WI38 (cell line): ENCODE measurements at regions not wholly inside any gene's neighbourhood (a gene's known extent, or its start where the extent isn't known, plus 50 kb on each side); places are given as distances from the start of the nearest gene placed in this dataset.

Experiments used
- H3K4me3 ChIP-seq: 2 replicates; pipeline ENCODE4 v1.5.1; 2011; ENCODE audit warnings: low read depth, mild to moderate bottlenecking, control low read depth, low read length
- CTCF ChIP-seq: IDR thresholded peaks from 2 replicates; pipeline ENCODE4 v1.5.1; 2012; ENCODE audit warnings: low read depth, mild to moderate bottlenecking, control low read depth, low read length

DNA sequence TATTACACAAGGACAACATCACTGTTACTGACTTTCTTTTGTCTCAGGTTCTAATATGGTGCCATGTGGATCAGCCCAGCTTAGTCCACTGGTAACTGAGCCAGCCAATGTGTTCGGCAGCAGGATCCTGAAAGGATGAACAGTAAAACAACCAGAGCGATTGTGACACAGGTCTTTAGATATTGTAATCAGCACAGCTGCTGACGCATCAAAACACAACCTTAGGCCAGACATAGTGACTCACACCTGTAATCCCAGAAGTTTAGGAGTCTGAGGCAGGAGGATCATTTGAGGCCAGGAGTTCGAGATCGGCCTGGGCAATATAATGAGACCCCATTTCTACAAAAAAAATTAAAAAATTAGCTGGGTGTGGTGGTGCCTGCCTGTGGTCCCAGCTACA, 183.4 kb upstream of the CDH20 start:
- H3K4me3 ChIP-seq, result no peak overlapping the region
- no peak for TF ChIP-seq CTCF

GRCh38 chr18:61153571-61153970, 179.7 kb upstream of the CDH20 start:
- H3K4me3 ChIP-seq, result no peak overlapping the region
- TF ChIP-seq CTCF, result no peak

- no peak overlapping the region for H3K4me3 ChIP-seq
- TF ChIP-seq CTCF, result no peak
Observed at GRCh38 chr18:61154866-61155265, 178.4 kb upstream of the CDH20 start.

DNA sequence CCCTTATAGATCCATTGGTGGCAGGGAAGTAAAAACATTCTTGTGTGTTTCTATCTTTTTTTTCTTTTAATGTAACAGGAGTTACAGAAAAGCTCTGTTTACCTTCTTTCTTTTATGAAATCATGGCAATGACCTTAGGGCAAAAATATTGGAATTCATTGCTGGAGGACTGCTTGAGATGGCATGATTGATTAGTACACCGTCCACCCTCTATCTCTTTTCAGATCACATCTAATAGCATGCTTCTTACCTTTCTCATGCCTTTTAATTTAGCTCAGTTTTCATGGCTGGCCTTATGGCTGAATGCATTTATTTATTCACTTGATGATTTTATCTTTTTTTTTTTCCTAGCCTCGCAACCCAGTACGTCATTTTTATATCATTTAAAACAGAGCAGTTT, 177.6 kb upstream of the CDH20 start:
- no peak for TF ChIP-seq CTCF
- H3K4me3 ChIP-seq, result no peak overlapping the region

- TF ChIP-seq CTCF, result no peak
- H3K4me3 ChIP-seq, result no peak overlapping the region
Observed at GRCh38 chr18:61157451-61157850, 175.8 kb upstream of the CDH20 start.

- no peak for TF ChIP-seq CTCF
- no peak overlapping the region for H3K4me3 ChIP-seq
Observed at GRCh38 chr18:61159246-61159645, 174.0 kb upstream of the CDH20 start.

DNA sequence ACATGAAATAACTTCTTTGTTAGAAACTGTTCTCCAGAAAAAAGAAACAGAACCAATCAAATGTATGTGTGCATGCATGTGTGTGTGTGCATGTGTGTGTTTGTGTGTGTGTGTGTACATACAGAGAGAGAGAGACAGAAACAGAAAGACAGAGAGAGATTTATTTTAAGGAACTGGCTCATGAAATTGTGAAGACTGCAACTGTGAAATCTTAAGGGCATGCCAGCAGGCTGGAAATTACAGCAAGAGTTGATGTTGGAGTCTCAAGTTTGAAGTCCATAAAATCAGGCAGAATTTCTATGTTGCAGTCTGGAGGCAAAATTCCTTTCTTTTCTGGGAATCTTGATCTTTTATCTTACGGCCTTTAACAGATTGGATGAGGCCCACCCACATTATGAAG, 168.9 kb upstream of the CDH20 start:
- TF ChIP-seq CTCF, result no peak
- H3K4me3 ChIP-seq, result no peak overlapping the region
